NCI-H345 (cell line): ENCODE measurements at regions not wholly inside any gene's neighbourhood (a gene's known extent, or its start where the extent isn't known, plus 50 kb on each side); places are given as distances from the start of the nearest gene placed in this dataset.
A peak's percentile ranks its signal among the peaks of the same experiment; 100 is the strongest.

ENCODE experiments used
- DNase-seq: peaks from one replicate; lab custom pipeline; 2025; lab: John Stamatoyannopoulos, UW

- DNase-seq: no peak
Measured at GRCh38 chr1:239993366-239993765, 98.3 kb upstream of the FMN2 start.

- DNase-seq: no peak
Measured at GRCh38 chr1:239995281-239995680, 96.4 kb upstream of the FMN2 start.

GRCh38 chr1:239997160-239997514 lies 94.5 kb upstream of the FMN2 start:
- DNase-seq: no peak

GRCh38 chr1:239997515-239998311 lies 94.0 kb upstream of the FMN2 start:
- no peak for DNase-seq

- DNase-seq: no peak
Measured at GRCh38 chr1:239998312-239998649, 93.4 kb upstream of the FMN2 start.

- peak; percentile 12 for DNase-seq
Measured at GRCh38 chr1:239999170-239999569, 92.5 kb upstream of the FMN2 start.

- no peak for DNase-seq
Measured at GRCh38 chr1:240000634-240001033, 91.0 kb upstream of the FMN2 start.

- DNase-seq: no peak
Measured at GRCh38 chr1:240001177-240001740, 90.4 kb upstream of the FMN2 start.

GRCh38 chr1:240004086-240004749 lies 87.5 kb upstream of the FMN2 start:
- DNase-seq: no peak

GRCh38 chr1:240005997-240006650 lies 85.6 kb upstream of the FMN2 start:
- no peak for DNase-seq

- no peak for DNase-seq
Measured at GRCh38 chr1:240008298-240008697, 83.4 kb upstream of the FMN2 start.

GRCh38 chr1:240014051-240014450 lies 77.6 kb upstream of the FMN2 start:
- no peak for DNase-seq

- no peak for DNase-seq
Measured at GRCh38 chr1:240018617-240019016, 73.1 kb upstream of the FMN2 start.

GRCh38 chr1:240019524-240019923 lies 72.2 kb upstream of the FMN2 start:
- DNase-seq: no peak

GRCh38 chr1:240020871-240021270 lies 70.8 kb upstream of the FMN2 start:
- no peak for DNase-seq

- no peak for DNase-seq
Measured at GRCh38 chr1:240021709-240022108, 70.0 kb upstream of the FMN2 start.

GRCh38 chr1:240027059-240027462 lies 64.6 kb upstream of the FMN2 start:
- peak; percentile 63 for DNase-seq

GRCh38 chr1:240029418-240029817 lies 62.3 kb upstream of the FMN2 start:
- no peak for DNase-seq

GRCh38 chr1:240030236-240030635 lies 61.4 kb upstream of the FMN2 start:
- no peak for DNase-seq

GRCh38 chr1:240031009-240031408 lies 60.7 kb upstream of the FMN2 start:
- no peak for DNase-seq

- DNase-seq: no peak
Measured at GRCh38 chr1:240031414-240031813, 60.3 kb upstream of the FMN2 start.

GRCh38 chr1:240033406-240033805 lies 58.3 kb upstream of the FMN2 start:
- no peak for DNase-seq

- no peak for DNase-seq
Measured at GRCh38 chr1:240036526-240036925, 55.2 kb upstream of the FMN2 start.
